WTC11 (cell line): ENCODE measurements at regions not wholly inside any gene's neighbourhood (a gene's known extent, or its start where the extent isn't known, plus 50 kb on each side); places are given as distances from the start of the nearest gene placed in this dataset.

Source experiments
- CTCF ChIP-seq: fragments of 200-600 bp; IDR thresholded peaks from 2 replicates; pipeline ENCODE4 v1.8.0; 2022; ENCODE audit warnings: antibody characterized with exemption
- MYBL2 ChIP-seq: sonication (generic); formaldehyde crosslinking; IDR thresholded peaks from 2 replicates; pipeline ENCODE4 v1.8.1; 2023; ENCODE audit warnings: mild to moderate bottlenecking, moderate library complexity, missing genetic modification reagents
- NR2C2 ChIP-seq: sonication (generic); formaldehyde crosslinking; IDR thresholded peaks from 2 replicates; pipeline ENCODE4 v1.8.0; 2022; ENCODE audit warnings: mild to moderate bottlenecking, missing genetic modification reagents
- USF2 ChIP-seq: sonication (generic); formaldehyde crosslinking; IDR thresholded peaks from 2 replicates; pipeline ENCODE4 v1.8.1; 2023; ENCODE audit warnings: mild to moderate bottlenecking, missing genetic modification reagents, moderate library complexity
- ZBTB21 ChIP-seq: sonication (generic); formaldehyde crosslinking; IDR thresholded peaks from 2 replicates; pipeline ENCODE4 v1.8.1; 2023; ENCODE audit warnings: mild to moderate bottlenecking, missing genetic modification reagents, borderline replicate concordance
- ZNF263 ChIP-seq: sonication (generic); formaldehyde crosslinking; IDR thresholded peaks from 2 replicates; pipeline ENCODE4 v1.8.1; 2022; ENCODE audit warnings: low read depth, mild to moderate bottlenecking, moderate library complexity, missing genetic modification reagents
- TF ChIP-seq, protein P1 (sequence below): sonication (generic); formaldehyde crosslinking; IDR thresholded peaks from 2 replicates; pipeline ENCODE4 v1.8.0; 2022; ENCODE audit warnings: mild to moderate bottlenecking, missing genetic modification reagents
- TF ChIP-seq, protein P2 (sequence below): sonication (generic); formaldehyde crosslinking; IDR thresholded peaks from 2 replicates; pipeline ENCODE4 v1.8.1; 2023; ENCODE audit warnings: mild to moderate bottlenecking, missing genetic modification reagents, borderline replicate concordance
- TF ChIP-seq, protein P3 (sequence below): sonication (generic); formaldehyde crosslinking; IDR thresholded peaks from 2 replicates; pipeline ENCODE4 v1.8.0; 2022; ENCODE audit warnings: mild to moderate bottlenecking, missing genetic modification reagents
- TF ChIP-seq, protein P4 (sequence below): sonication (generic); formaldehyde crosslinking; IDR thresholded peaks from 2 replicates; pipeline ENCODE4 v1.8.1; 2022; ENCODE audit warnings: mild to moderate bottlenecking, missing genetic modification reagents, moderate library complexity, borderline replicate concordance
- TF ChIP-seq, protein P5 (sequence below): sonication (generic); formaldehyde crosslinking; IDR thresholded peaks from 2 replicates; pipeline ENCODE4 v1.8.0; 2023; ENCODE audit warnings: missing genetic modification reagents
- TF ChIP-seq, protein P6 (sequence below): sonication (generic); formaldehyde crosslinking; IDR thresholded peaks from 2 replicates; pipeline ENCODE4 v1.8.0; 2022; ENCODE audit warnings: mild to moderate bottlenecking, missing genetic modification reagents

DNA sequence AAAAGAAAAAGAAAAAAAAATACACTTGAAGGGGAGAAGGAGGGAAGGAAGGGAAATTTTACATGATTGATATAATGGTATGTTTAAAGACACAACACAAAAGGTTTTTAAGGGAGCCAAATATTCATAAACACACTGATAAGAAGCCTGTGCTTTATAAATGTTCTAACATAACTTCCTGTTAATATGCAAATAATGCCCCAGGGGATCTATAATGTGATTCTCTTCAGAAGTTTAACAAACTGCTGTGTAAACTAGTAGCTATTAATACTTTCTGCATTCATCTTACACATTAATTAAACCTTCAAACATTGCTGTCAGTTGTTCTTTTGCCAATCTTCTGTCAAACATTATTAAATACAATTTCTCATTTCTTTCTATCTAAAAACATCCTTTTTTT lies 231.6 kb downstream of the TJP1 start:
- TF ChIP-seq, protein P1, sequence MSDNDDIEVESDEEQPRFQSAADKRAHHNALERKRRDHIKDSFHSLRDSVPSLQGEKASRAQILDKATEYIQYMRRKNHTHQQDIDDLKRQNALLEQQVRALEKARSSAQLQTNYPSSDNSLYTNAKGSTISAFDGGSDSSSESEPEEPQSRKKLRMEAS (CRISPR knock-in tag), result no peak
- TF ChIP-seq, protein P2, sequence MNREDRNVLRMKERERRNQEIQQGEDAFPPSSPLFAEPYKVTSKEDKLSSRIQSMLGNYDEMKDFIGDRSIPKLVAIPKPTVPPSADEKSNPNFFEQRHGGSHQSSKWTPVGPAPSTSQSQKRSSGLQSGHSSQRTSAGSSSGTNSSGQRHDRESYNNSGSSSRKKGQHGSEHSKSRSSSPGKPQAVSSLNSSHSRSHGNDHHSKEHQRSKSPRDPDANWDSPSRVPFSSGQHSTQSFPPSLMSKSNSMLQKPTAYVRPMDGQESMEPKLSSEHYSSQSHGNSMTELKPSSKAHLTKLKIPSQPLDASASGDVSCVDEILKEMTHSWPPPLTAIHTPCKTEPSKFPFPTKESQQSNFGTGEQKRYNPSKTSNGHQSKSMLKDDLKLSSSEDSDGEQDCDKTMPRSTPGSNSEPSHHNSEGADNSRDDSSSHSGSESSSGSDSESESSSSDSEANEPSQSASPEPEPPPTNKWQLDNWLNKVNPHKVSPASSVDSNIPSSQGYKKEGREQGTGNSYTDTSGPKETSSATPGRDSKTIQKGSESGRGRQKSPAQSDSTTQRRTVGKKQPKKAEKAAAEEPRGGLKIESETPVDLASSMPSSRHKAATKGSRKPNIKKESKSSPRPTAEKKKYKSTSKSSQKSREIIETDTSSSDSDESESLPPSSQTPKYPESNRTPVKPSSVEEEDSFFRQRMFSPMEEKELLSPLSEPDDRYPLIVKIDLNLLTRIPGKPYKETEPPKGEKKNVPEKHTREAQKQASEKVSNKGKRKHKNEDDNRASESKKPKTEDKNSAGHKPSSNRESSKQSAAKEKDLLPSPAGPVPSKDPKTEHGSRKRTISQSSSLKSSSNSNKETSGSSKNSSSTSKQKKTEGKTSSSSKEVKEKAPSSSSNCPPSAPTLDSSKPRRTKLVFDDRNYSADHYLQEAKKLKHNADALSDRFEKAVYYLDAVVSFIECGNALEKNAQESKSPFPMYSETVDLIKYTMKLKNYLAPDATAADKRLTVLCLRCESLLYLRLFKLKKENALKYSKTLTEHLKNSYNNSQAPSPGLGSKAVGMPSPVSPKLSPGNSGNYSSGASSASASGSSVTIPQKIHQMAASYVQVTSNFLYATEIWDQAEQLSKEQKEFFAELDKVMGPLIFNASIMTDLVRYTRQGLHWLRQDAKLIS (CRISPR knock-in tag), result no peak
- no peak for TF ChIP-seq MYBL2 (CRISPR knock-in tag)
- TF ChIP-seq, protein P3, sequence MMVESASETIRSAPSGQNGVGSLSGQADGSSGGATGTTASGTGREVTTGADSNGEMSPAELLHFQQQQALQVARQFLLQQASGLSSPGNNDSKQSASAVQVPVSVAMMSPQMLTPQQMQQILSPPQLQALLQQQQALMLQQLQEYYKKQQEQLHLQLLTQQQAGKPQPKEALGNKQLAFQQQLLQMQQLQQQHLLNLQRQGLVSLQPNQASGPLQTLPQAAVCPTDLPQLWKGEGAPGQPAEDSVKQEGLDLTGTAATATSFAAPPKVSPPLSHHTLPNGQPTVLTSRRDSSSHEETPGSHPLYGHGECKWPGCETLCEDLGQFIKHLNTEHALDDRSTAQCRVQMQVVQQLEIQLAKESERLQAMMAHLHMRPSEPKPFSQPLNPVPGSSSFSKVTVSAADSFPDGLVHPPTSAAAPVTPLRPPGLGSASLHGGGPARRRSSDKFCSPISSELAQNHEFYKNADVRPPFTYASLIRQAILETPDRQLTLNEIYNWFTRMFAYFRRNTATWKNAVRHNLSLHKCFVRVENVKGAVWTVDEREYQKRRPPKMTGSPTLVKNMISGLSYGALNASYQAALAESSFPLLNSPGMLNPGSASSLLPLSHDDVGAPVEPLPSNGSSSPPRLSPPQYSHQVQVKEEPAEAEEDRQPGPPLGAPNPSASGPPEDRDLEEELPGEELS (CRISPR knock-in tag), result no peak
- TF ChIP-seq CTCF, result no peak
- TF ChIP-seq, protein P4, sequence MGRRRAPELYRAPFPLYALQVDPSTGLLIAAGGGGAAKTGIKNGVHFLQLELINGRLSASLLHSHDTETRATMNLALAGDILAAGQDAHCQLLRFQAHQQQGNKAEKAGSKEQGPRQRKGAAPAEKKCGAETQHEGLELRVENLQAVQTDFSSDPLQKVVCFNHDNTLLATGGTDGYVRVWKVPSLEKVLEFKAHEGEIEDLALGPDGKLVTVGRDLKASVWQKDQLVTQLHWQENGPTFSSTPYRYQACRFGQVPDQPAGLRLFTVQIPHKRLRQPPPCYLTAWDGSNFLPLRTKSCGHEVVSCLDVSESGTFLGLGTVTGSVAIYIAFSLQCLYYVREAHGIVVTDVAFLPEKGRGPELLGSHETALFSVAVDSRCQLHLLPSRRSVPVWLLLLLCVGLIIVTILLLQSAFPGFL (CRISPR knock-in tag), result no peak
- TF ChIP-seq, protein P5, sequence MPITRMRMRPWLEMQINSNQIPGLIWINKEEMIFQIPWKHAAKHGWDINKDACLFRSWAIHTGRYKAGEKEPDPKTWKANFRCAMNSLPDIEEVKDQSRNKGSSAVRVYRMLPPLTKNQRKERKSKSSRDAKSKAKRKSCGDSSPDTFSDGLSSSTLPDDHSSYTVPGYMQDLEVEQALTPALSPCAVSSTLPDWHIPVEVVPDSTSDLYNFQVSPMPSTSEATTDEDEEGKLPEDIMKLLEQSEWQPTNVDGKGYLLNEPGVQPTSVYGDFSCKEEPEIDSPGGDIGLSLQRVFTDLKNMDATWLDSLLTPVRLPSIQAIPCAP (CRISPR knock-in tag), result no peak
- no peak for TF ChIP-seq NR2C2 (CRISPR knock-in tag)
- no peak for TF ChIP-seq USF2
- no peak for TF ChIP-seq ZNF263
- TF ChIP-seq, protein P6, sequence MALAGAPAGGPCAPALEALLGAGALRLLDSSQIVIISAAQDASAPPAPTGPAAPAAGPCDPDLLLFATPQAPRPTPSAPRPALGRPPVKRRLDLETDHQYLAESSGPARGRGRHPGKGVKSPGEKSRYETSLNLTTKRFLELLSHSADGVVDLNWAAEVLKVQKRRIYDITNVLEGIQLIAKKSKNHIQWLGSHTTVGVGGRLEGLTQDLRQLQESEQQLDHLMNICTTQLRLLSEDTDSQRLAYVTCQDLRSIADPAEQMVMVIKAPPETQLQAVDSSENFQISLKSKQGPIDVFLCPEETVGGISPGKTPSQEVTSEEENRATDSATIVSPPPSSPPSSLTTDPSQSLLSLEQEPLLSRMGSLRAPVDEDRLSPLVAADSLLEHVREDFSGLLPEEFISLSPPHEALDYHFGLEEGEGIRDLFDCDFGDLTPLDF, result no peak
- no peak for TF ChIP-seq ZBTB21 (CRISPR knock-in tag)
